ENCODE measurements at regions not wholly inside any gene's neighbourhood (a gene's known extent, or its start where the extent isn't known, plus 50 kb on each side); places are given as distances from the start of the nearest gene placed in this dataset.

- no peak for TF ChIP-seq CTCF (IDR thresholded peaks at IDR 0.05; ENCODE audit: low read length)
- TF ChIP-seq EZH2 (IDR thresholded peaks at IDR 0.05; ENCODE audit: borderline replicate concordance, low read length) = no peak
Observed at GRCh38 chr6:148128014-148128730, 214.5 kb upstream of the SASH1 start.

Measured in OCI-LY1 (cell line).